Osteoblast (primary cell): ENCODE measurements at regions not wholly inside any gene's neighbourhood (a gene's known extent, or its start where the extent isn't known, plus 50 kb on each side); places are given as distances from the start of the nearest gene placed in this dataset.

Experiments used
- DNase-seq: peaks from one replicate; pipeline ENCODE4 v3.0.0; 2011; ENCODE audit warnings: low spot score, mixed read lengths; ENCODE audit not compliant: insufficient read length; ENCODE audit errors: missing footprints
- H2AFZ ChIP-seq: 2 replicates; pipeline ENCODE4 v1.6.0; 2011; ENCODE audit warnings: mild to moderate bottlenecking, low read length
- H3K27ac ChIP-seq: 2 replicates; pipeline ENCODE4 v1.5.1; 2011; ENCODE audit warnings: mild to moderate bottlenecking, low read depth, low read length, moderate library complexity
- H3K27me3 ChIP-seq: 2 replicates; pipeline ENCODE4 v1.6.0; 2012; ENCODE audit warnings: mild to moderate bottlenecking, control low read depth, inconsistent platforms, low read length, moderate library complexity; ENCODE audit not compliant: insufficient read depth
- H3K36me3 ChIP-seq: 2 replicates; pipeline ENCODE4 v1.5.1; 2011; ENCODE audit warnings: mild to moderate bottlenecking, low read length, control low read depth, moderate library complexity; ENCODE audit not compliant: insufficient read depth
- H3K4me1 ChIP-seq: 2 replicates; pipeline ENCODE4 v1.5.1; 2011; ENCODE audit warnings: mild to moderate bottlenecking, low read length, control low read depth, moderate library complexity; ENCODE audit not compliant: insufficient read depth
- H3K4me2 ChIP-seq: 2 replicates; pipeline ENCODE4 v1.6.0; 2011; ENCODE audit warnings: mild to moderate bottlenecking, low read length; ENCODE audit not compliant: insufficient read depth
- H3K4me3 ChIP-seq: fragments of 200-600 bp; sonication (generic); 3 replicates; pipeline ENCODE4 v1.5.1; 2012; ENCODE audit warnings: mild to moderate bottlenecking, low read length, inconsistent platforms; ENCODE audit not compliant: insufficient read depth
- H3K79me2 ChIP-seq: 2 replicates; pipeline ENCODE4 v1.6.0; 2012; ENCODE audit warnings: mild to moderate bottlenecking, low read length, control low read depth, inconsistent platforms; ENCODE audit not compliant: insufficient read depth
- H3K9me3 ChIP-seq: 2 replicates; pipeline ENCODE4 v1.5.1; 2011; ENCODE audit warnings: low read depth, low read length, control low read depth
- H4K20me1 ChIP-seq: 2 replicates; pipeline ENCODE4 v1.6.0; 2012; ENCODE audit warnings: mild to moderate bottlenecking, low read length, control low read depth; ENCODE audit not compliant: insufficient read depth
- TF ChIP-seq, protein P1 (sequence below): IDR thresholded peaks from 2 replicates; pipeline ENCODE4 v1.5.1; 2011; ENCODE audit warnings: mild to moderate bottlenecking, low read depth, low read length, moderate library complexity; ENCODE audit errors: extremely low read depth

GRCh38 chr9:85212209-85212608 is 529.5 kb downstream of the AGTPBP1 start:
- Histone ChIP-seq H3K27ac (peak overlapping the region; percentile 30), H3K9me3 (no peaks in the 10 kb centered on the region), H4K20me1 (no peaks in the 10 kb centered on the region), H3K27me3 (no peaks in the 10 kb centered on the region), H3K79me2 (no peaks in the 10 kb centered on the region), H3K4me1 (peaks cover 20% of the 10 kb centered on the region), H2AFZ (no peak overlapping the region), H3K4me3 (peak overlapping the region; percentile 24), H3K36me3 (no peaks in the 10 kb centered on the region), H3K4me2 (peak overlapping the region; percentile 50)
- DNase-seq: peak; percentile 22
- TF ChIP-seq, protein P1, sequence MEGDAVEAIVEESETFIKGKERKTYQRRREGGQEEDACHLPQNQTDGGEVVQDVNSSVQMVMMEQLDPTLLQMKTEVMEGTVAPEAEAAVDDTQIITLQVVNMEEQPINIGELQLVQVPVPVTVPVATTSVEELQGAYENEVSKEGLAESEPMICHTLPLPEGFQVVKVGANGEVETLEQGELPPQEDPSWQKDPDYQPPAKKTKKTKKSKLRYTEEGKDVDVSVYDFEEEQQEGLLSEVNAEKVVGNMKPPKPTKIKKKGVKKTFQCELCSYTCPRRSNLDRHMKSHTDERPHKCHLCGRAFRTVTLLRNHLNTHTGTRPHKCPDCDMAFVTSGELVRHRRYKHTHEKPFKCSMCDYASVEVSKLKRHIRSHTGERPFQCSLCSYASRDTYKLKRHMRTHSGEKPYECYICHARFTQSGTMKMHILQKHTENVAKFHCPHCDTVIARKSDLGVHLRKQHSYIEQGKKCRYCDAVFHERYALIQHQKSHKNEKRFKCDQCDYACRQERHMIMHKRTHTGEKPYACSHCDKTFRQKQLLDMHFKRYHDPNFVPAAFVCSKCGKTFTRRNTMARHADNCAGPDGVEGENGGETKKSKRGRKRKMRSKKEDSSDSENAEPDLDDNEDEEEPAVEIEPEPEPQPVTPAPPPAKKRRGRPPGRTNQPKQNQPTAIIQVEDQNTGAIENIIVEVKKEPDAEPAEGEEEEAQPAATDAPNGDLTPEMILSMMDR: no peak

- TF ChIP-seq, protein P1: no peak
- Histone ChIP-seq H2AFZ (no peak overlapping the region), H3K36me3 (no peaks in the 10 kb centered on the region), H3K27ac (no peak overlapping the region), H3K9me3 (no peaks in the 10 kb centered on the region), H3K4me2 (no peak overlapping the region), H3K4me3 (no peak overlapping the region), H3K27me3 (no peaks in the 10 kb centered on the region), H4K20me1 (no peaks in the 10 kb centered on the region), H3K4me1 (peaks cover 17% of the 10 kb centered on the region), H3K79me2 (no peaks in the 10 kb centered on the region)
- no peak for DNase-seq
Measured at GRCh38 chr9:85208666-85209065, 533.1 kb downstream of the AGTPBP1 start.

DNA sequence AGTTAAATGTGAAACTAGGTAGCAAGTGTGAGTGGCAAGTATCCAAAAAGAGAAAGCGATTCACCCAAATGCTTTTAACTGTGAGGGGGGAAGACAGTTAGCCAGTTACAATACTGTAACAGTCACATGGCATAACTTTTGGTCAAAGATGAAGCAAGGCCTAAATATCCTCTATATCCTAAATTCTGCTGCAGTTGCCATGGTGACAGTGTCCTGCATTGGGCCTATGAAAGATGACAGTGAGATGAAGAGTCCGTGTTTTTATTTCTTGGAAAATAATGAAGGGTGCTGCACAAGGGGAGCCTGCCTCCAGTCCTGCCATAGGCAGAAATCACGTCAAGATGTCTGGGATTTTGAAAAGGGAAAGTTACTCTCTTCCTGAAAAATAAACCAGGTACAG is 534.6 kb downstream of the NTRK2 start:
- no peak overlapping the region for H3K4me3 ChIP-seq
- TF ChIP-seq, protein P1: no peak
- peaks cover 20% of the 10 kb centered on the region for H3K4me1 ChIP-seq

GRCh38 chr9:85202596-85202995 is 533.1 kb downstream of the NTRK2 start:
- Histone ChIP-seq H3K27me3 (no peaks in the 10 kb centered on the region), H3K36me3 (no peaks in the 10 kb centered on the region), H3K9me3 (no peaks in the 10 kb centered on the region), H2AFZ (no peak overlapping the region), H3K4me3 (no peak overlapping the region), H4K20me1 (no peaks in the 10 kb centered on the region), H3K79me2 (no peaks in the 10 kb centered on the region), H3K4me2 (no peak overlapping the region), H3K27ac (no peak overlapping the region), H3K4me1 (peaks cover 20% of the 10 kb centered on the region)
- DNase-seq: peak; percentile 68
- TF ChIP-seq, protein P1: no peak

More for the DNA sequence above, 534.6 kb downstream of the NTRK2 start:
- no peaks in the 10 kb centered on the region for H3K27me3 ChIP-seq
- no peaks in the 10 kb centered on the region for H3K36me3 ChIP-seq
- no peak overlapping the region for H2AFZ ChIP-seq
- no peak overlapping the region for H3K4me2 ChIP-seq
- no peaks in the 10 kb centered on the region for H4K20me1 ChIP-seq
- no peaks in the 10 kb centered on the region for H3K79me2 ChIP-seq
- DNase-seq: no peak
- no peaks in the 10 kb centered on the region for H3K9me3 ChIP-seq
- H3K27ac ChIP-seq: no peak overlapping the region
